Omental fat pad (tissue), 3 donors: ENCODE measurements at regions not wholly inside any gene's neighbourhood (a gene's known extent, or its start where the extent isn't known, plus 50 kb on each side); places are given as distances from the start of the nearest gene placed in this dataset.

Experiments used
- ATAC-seq: fragments of 150-250 bp; one replicate; pipeline ENCODE4 v1.9.1; 2016; ENCODE audit warnings: mild to moderate bottlenecking, moderate library complexity; ENCODE audit not compliant: low FRiP score
- DNase-seq: peaks from one replicate; pipeline ENCODE4 v3.0.0-alpha.2; 2019; ENCODE audit warnings: low spot score
- CTCF ChIP-seq, 3 donors: fragments of 450-650 bp; IDR thresholded peaks; one replicate each; pipeline ENCODE4 v1.5.1; 2016 to 2017; ENCODE audit warnings: antibody characterized with exemption in 3 of 3, mild to moderate bottlenecking in 3 of 3, moderate library complexity in 2 of 3

GRCh38 chr20:23227274-23227673, 123.3 kb upstream of the NXT1 start:
- no peak for TF ChIP-seq CTCF (IDR thresholded peaks at IDR 0.05)
- no peak for DNase-seq
- ATAC-seq: no peak

- no peak for TF ChIP-seq CTCF (IDR thresholded peaks at IDR 0.05)
- no peak for ATAC-seq
- no peak for DNase-seq
These were observed 123.9 kb upstream of the NXT1 start for GRCh38 chr20:23226612-23227265.

GRCh38 chr20:23225407-23226060, 125.1 kb upstream of the NXT1 start:
- DNase-seq: peak; percentile 56
- TF ChIP-seq CTCF (IDR thresholded peaks at IDR 0.05): no peak
- ATAC-seq: peak; percentile 89

GRCh38 chr20:23224806-23225205, 125.8 kb upstream of the NXT1 start:
- no peak for TF ChIP-seq CTCF (IDR thresholded peaks at IDR 0.05)
- ATAC-seq: no peak
- no peak for DNase-seq

GRCh38 chr20:23223908-23224580, 126.5 kb upstream of the NXT1 start:
- TF ChIP-seq CTCF (IDR thresholded peaks at IDR 0.05): no peak
- no peak for ATAC-seq
- no peak for DNase-seq

GRCh38 chr20:23222531-23223200, 127.9 kb upstream of the NXT1 start:
- ATAC-seq (no peak), DNase-seq (no peak)
- no peak for TF ChIP-seq CTCF (IDR thresholded peaks at IDR 0.05)
